ENCODE measurements at regions not wholly inside any gene's neighbourhood (a gene's known extent, or its start where the extent isn't known, plus 50 kb on each side); places are given as distances from the start of the nearest gene placed in this dataset.

GRCh38 chr4:66017671-66018070, 347.4 kb upstream of the EPHA5 start:
- TF ChIP-seq CTCF (IDR thresholded peaks at IDR 0.05): no peak
- TF ChIP-seq EP300 (IDR thresholded peaks at IDR 0.05): no peak

All from ovary (tissue), 3 donors.